ENCODE measurements at regions not wholly inside any gene's neighbourhood (a gene's known extent, or its start where the extent isn't known, plus 50 kb on each side); places are given as distances from the start of the nearest gene placed in this dataset.
"Not testable (repeated sequence)": the region's sequence is repeated elsewhere in the genome, so short reads cannot be mapped to it uniquely, and the experiment has no call there.

- no peak overlapping the region for H3K27ac Mint-ChIP-seq
- DNase-seq: no peak
- H3K4me3 Mint-ChIP-seq: no peak overlapping the region
- H3K9me3 Mint-ChIP-seq: no peaks in the 10 kb centered on the region
- H3K27me3 Mint-ChIP-seq (ENCODE audit: low read depth, poor library complexity): peaks cover 8% of the 10 kb centered on the region
- TF ChIP-seq CTCF (IDR thresholded peaks at IDR 0.05): no peak
- H3K4me1 Mint-ChIP-seq: no peaks in the 10 kb centered on the region
- H3K36me3 Mint-ChIP-seq (ENCODE audit: low read depth): no peaks in the 10 kb centered on the region
Observed at GRCh38 chr2:2456721-2457120, 125.6 kb upstream of the MYT1L start.

GRCh38 chr2:2455151-2455550 is 124.1 kb upstream of the MYT1L start:
- Mint-ChIP-seq H3K27me3 (ENCODE audit: low read depth, poor library complexity) (peaks cover 11% of the 10 kb centered on the region), H3K4me1 (no peaks in the 10 kb centered on the region), H3K36me3 (ENCODE audit: low read depth) (no peaks in the 10 kb centered on the region), H3K9me3 (no peaks in the 10 kb centered on the region), H3K27ac (no peak overlapping the region), H3K4me3 (no peak overlapping the region)
- no peak for DNase-seq
- no peak for TF ChIP-seq CTCF (IDR thresholded peaks at IDR 0.05)

- Mint-ChIP-seq H3K27me3 (ENCODE audit: low read depth, poor library complexity) (peaks cover 6% of the 10 kb centered on the region), H3K36me3 (ENCODE audit: low read depth) (no peaks in the 10 kb centered on the region), H3K9me3 (no peaks in the 10 kb centered on the region), H3K27ac (no peak overlapping the region), H3K4me3 (no peak overlapping the region), H3K4me1 (no peaks in the 10 kb centered on the region)
- no peak for DNase-seq
- TF ChIP-seq CTCF (IDR thresholded peaks at IDR 0.05): no peak
Observed at GRCh38 chr2:2452961-2453360, 121.9 kb upstream of the MYT1L start.

- H3K9me3 Mint-ChIP-seq; H3K4me3 Mint-ChIP-seq; H3K27ac Mint-ChIP-seq; H3K36me3 Mint-ChIP-seq (ENCODE audit: low read depth); H3K4me1 Mint-ChIP-seq; DNase-seq; H3K27me3 Mint-ChIP-seq (ENCODE audit: low read depth, poor library complexity): not testable (repeated sequence)
Observed at GRCh38 chr2:2451275-2451674, 120.2 kb upstream of the MYT1L start.

- Mint-ChIP-seq H3K9me3 (no peaks in the 10 kb centered on the region), H3K27me3 (ENCODE audit: low read depth, poor library complexity) (peaks cover 13% of the 10 kb centered on the region), H3K27ac (no peak overlapping the region), H3K4me3 (no peak overlapping the region), H3K4me1 (no peaks in the 10 kb centered on the region), H3K36me3 (ENCODE audit: low read depth) (no peaks in the 10 kb centered on the region)
- no peak for TF ChIP-seq CTCF (IDR thresholded peaks at IDR 0.05)
- DNase-seq: no peak
Observed at GRCh38 chr2:2448178-2448577, 117.1 kb upstream of the MYT1L start.

GRCh38 chr2:2422621-2423020 is 91.5 kb upstream of the MYT1L start:
- Mint-ChIP-seq H3K4me3 (no peak overlapping the region), H3K27ac (no peak overlapping the region), H3K9me3 (no peaks in the 10 kb centered on the region), H3K27me3 (ENCODE audit: low read depth, poor library complexity) (peaks cover 15% of the 10 kb centered on the region), H3K36me3 (ENCODE audit: low read depth) (no peaks in the 10 kb centered on the region), H3K4me1 (no peaks in the 10 kb centered on the region)
- DNase-seq: no peak
- no peak for TF ChIP-seq CTCF (IDR thresholded peaks at IDR 0.05)

Data from nephron progenitor cell (in vitro differentiated cells).